Mesenchymal stem cell (in vitro differentiated cells and primary cell): ENCODE measurements at regions not wholly inside any gene's neighbourhood (a gene's known extent, or its start where the extent isn't known, plus 50 kb on each side); places are given as distances from the start of the nearest gene placed in this dataset.

Experiments used
- DNase-seq: peaks from one replicate; pipeline ENCODE4 v3.0.0-alpha.2; 2013
- H2AFZ ChIP-seq: one replicate; pipeline ENCODE4 v1.6.1; 2013; ENCODE audit warnings: low read depth, mild to moderate bottlenecking, control low read depth, inconsistent platforms, low read length, moderate library complexity
- H2AK5ac ChIP-seq: 2 replicates; pipeline ENCODE4 v1.6.1; 2013; ENCODE audit warnings: low read length, moderate library complexity, mild to moderate bottlenecking, inconsistent platforms; ENCODE audit not compliant: severe bottlenecking
- H2BK120ac ChIP-seq: one replicate; pipeline ENCODE4 v1.6.1; 2013; ENCODE audit warnings: low read depth, mild to moderate bottlenecking, inconsistent platforms, low read length, moderate library complexity
- H2BK12ac ChIP-seq, 2 experiments: one replicate each; pipeline ENCODE4 v1.6.1; 2013; ENCODE audit warnings: inconsistent platforms in 2 of 2, low read length in 2 of 2, mild to moderate bottlenecking in 2 of 2, moderate library complexity in 2 of 2, control low read depth in 1 of 2
- H2BK15ac ChIP-seq: one replicate; pipeline ENCODE4 v1.6.1; 2013; ENCODE audit warnings: mild to moderate bottlenecking, low read depth, inconsistent platforms; ENCODE audit not compliant: poor library complexity, severe bottlenecking
- H2BK5ac ChIP-seq: 2 replicates; pipeline ENCODE4 v1.6.1; 2013; ENCODE audit warnings: low read depth, mild to moderate bottlenecking, low read length, control low read depth, inconsistent platforms; ENCODE audit not compliant: poor library complexity, severe bottlenecking
- H3K14ac ChIP-seq, 2 experiments: one replicate each; pipeline ENCODE4 v1.6.1; 2013; ENCODE audit warnings: inconsistent platforms in 2 of 2, low read length in 2 of 2, control low read depth in 1 of 2, mild to moderate bottlenecking in 1 of 2, moderate library complexity in 1 of 2
- H3K18ac ChIP-seq, 2 experiments: one replicate each; pipeline ENCODE4 v1.6.1; 2013; ENCODE audit warnings: inconsistent platforms in 2 of 2, low read length in 2 of 2, control low read depth in 1 of 2, low read depth in 1 of 2, mild to moderate bottlenecking in 1 of 2
- H3K23ac ChIP-seq, 2 experiments: one replicate each; pipeline ENCODE4 v1.6.1; 2013; ENCODE audit warnings: inconsistent platforms in 2 of 2, low read length in 2 of 2, mild to moderate bottlenecking in 2 of 2, moderate library complexity in 2 of 2, control low read depth in 1 of 2
- H3K27ac ChIP-seq: 2 replicates; pipeline ENCODE4 v1.5.1; 2013; ENCODE audit warnings: mild to moderate bottlenecking, moderate library complexity, low read length, control low read depth, inconsistent platforms; ENCODE audit not compliant: poor library complexity, severe bottlenecking
- H3K27me3 ChIP-seq, 2 experiments: 2 replicates each; pipeline versions ENCODE4 v1.6.1 to v1.7.0; 2013; ENCODE audit warnings: low read length in 2 of 2, mild to moderate bottlenecking in 2 of 2, moderate library complexity in 2 of 2, control low read depth in 1 of 2, inconsistent platforms in 1 of 2; ENCODE audit not compliant: control insufficient read depth in 1 of 2, insufficient read depth in 1 of 2
- H3K36me3 ChIP-seq, 2 experiments: 2 replicates each; pipeline versions ENCODE4 v1.6.1 to v1.7.0; 2013; ENCODE audit warnings: low read length in 2 of 2, control low read depth in 1 of 2, inconsistent platforms in 1 of 2, low read depth in 1 of 2, mild to moderate bottlenecking in 1 of 2; ENCODE audit not compliant: insufficient read depth in 2 of 2, control insufficient read depth in 1 of 2
- H3K4ac ChIP-seq, 2 experiments: one replicate each; pipeline ENCODE4 v1.6.1; 2013; ENCODE audit warnings: inconsistent platforms in 2 of 2, low read length in 2 of 2, mild to moderate bottlenecking in 2 of 2, moderate library complexity in 2 of 2, control low read depth in 1 of 2, low read depth in 1 of 2
- H3K4me1 ChIP-seq: 2 replicates; pipeline ENCODE4 v1.6.1; 2013; ENCODE audit warnings: low read depth, low read length, control low read depth; ENCODE audit not compliant: control insufficient read depth, insufficient read depth
- H3K4me2 ChIP-seq: 2 replicates; pipeline ENCODE4 v1.6.1; 2013; ENCODE audit warnings: low read length, mild to moderate bottlenecking, inconsistent platforms; ENCODE audit not compliant: poor library complexity, severe bottlenecking
- H3K4me3 ChIP-seq, 2 experiments: 2 replicates each; pipeline versions ENCODE4 v1.5.1 to v1.7.0; 2013; ENCODE audit warnings: low read length in 2 of 2, mild to moderate bottlenecking in 2 of 2, control low read depth in 1 of 2, low read depth in 1 of 2; ENCODE audit not compliant: insufficient read depth in 1 of 2
- H3K79me1 ChIP-seq: replicated peaks from 2 replicates; pipeline ENCODE4 v1.6.1; 2013; ENCODE audit warnings: mild to moderate bottlenecking, control low read depth, low read length, inconsistent platforms; ENCODE audit not compliant: poor library complexity, severe bottlenecking
- H3K9ac ChIP-seq: 2 replicates; pipeline ENCODE4 v1.7.0; 2013; ENCODE audit warnings: mild to moderate bottlenecking, low read length, moderate library complexity
- H3K9me3 ChIP-seq: 2 replicates; pipeline ENCODE4 v1.7.0; 2013; ENCODE audit warnings: mild to moderate bottlenecking, low read length; ENCODE audit not compliant: control insufficient read depth
- H4K8ac ChIP-seq: one replicate; pipeline ENCODE4 v1.6.1; 2013; ENCODE audit warnings: inconsistent platforms, mild to moderate bottlenecking, low read length, moderate library complexity
- H4K91ac ChIP-seq: one replicate; pipeline ENCODE4 v1.6.1; 2013; ENCODE audit warnings: mild to moderate bottlenecking, low read length, inconsistent platforms
- WGBS: methylation state at CpG from one replicate; pipeline ENCODE4 v1.1.7; 2013; ENCODE audit warnings: mixed read lengths; 5-methylcytosine and 5-hydroxymethylcytosine counted together

GRCh38 chr14:65179918-65180724, 77.8 kb upstream of the MAX start:
- Histone ChIP-seq H2BK15ac (no peak overlapping the region), H4K91ac (no peak overlapping the region), H2AFZ (no peak overlapping the region), H3K4me3 (peak overlapping the region in 1 of 2 experiments; percentile 20), H2BK5ac (no peak overlapping the region), H3K14ac (no peak overlapping the region), H3K79me1 (no peaks in the 10 kb centered on the region), H3K27me3 (no peaks in the 10 kb centered on the region), H2BK12ac (no peak overlapping the region), H3K4me1 (peaks cover 10% of the 10 kb centered on the region), H3K9ac (peak overlapping the region; percentile 44), H3K4ac (no peak overlapping the region), H2AK5ac (peak overlapping the region; percentile 56), H3K27ac (peak overlapping the region; percentile 95), H3K23ac (no peak overlapping the region), H2BK120ac (no peak overlapping the region), H3K9me3 (peaks cover 15% of the 10 kb centered on the region), H3K4me2 (peak overlapping the region; percentile 42), H4K8ac (peak overlapping the region; percentile 7), H3K18ac (peak overlapping the region in 1 of 2 experiments; percentile 18), H3K36me3 (no peaks in the 10 kb centered on the region)
- 48% methylated on average over 8 of the region's 8 CpGs for WGBS
- peak; percentile 78 for DNase-seq

DNA sequence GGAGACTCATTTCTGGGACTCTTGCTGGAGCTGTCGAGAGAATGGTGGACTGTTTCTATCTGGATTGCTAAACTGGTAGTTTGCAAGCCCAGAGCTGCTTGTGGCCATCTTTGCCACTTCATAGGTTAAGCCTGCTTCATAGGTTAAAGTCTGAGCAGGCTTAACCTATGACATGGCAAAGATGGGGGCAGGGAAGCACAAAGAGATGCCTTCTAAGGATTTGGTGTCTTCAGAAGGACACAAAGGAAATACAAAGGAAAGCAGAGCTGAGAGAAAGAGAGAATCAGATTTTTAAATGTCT, 78.4 kb upstream of the MAX start:
- no peak overlapping the region for H3K23ac ChIP-seq
- H3K4me1 ChIP-seq: peaks cover 10% of the 10 kb centered on the region
- peak overlapping the region; percentile 97 for H2AK5ac ChIP-seq
- H3K9ac ChIP-seq: peak overlapping the region; percentile 44
- peak overlapping the region; percentile 51 for H4K8ac ChIP-seq
- H3K27me3 ChIP-seq: no peaks in the 10 kb centered on the region
- no peak overlapping the region for H2BK15ac ChIP-seq
- no peak overlapping the region for H3K4ac ChIP-seq
- DNase-seq: no peak
- peak overlapping the region in 1 of 2 experiments; percentile 20 for H3K4me3 ChIP-seq
- H3K4me2 ChIP-seq: peak overlapping the region; percentile 42
- H3K18ac ChIP-seq: peak overlapping the region; percentile 18 to 29
- peak overlapping the region in 1 of 2 experiments; percentile 64 for H2BK12ac ChIP-seq
- H3K9me3 ChIP-seq: peaks cover 15% of the 10 kb centered on the region
- H4K91ac ChIP-seq: no peak overlapping the region
- no peaks in the 10 kb centered on the region for H3K36me3 ChIP-seq
- 96% methylated on average over 1 of the region's 1 CpG for WGBS
- peak overlapping the region; percentile 95 for H3K27ac ChIP-seq
- H2BK120ac ChIP-seq: no peak overlapping the region
- no peaks in the 10 kb centered on the region for H3K79me1 ChIP-seq
- H3K14ac ChIP-seq: no peak overlapping the region
- H2BK5ac ChIP-seq: peak overlapping the region; percentile 33
- H2AFZ ChIP-seq: no peak overlapping the region

DNA sequence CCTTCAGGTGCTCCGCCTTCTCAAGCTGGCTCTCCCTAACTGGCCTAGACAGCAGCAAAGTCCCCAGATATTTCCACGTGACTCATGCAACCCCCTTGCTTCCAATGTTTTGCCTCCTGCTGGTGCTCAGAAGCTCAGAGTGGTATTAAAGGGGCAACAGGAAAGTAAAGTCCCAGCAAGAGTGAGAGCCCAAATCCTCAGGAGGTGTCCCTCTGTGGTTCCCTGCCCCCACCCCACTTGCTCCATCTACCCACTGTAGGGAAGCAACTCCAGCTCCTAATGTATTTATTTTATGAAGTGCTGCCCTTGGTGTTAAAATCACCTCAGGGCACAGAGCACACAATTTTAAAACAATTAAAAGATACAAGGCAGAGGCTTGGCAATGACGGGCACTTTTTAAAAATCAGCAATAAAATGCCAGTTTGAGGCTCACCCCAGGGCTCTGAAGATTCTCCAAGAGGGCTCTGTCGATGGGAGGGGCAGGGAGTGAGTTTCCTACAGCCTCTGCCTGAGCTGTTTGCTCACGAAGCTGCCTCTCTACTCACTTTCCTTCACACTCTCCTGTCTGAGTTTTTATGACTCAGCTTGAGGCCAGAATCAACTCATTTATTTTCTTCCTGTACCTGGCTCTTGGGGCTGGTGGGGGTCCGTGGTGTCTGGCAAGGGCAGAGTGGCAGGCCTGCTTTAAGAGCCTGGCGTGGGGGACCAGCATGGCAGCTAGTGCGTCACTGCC, 81.9 kb upstream of the MAX start:
- Histone ChIP-seq H2BK5ac (no peak overlapping the region), H3K18ac (no peak overlapping the region), H3K4me1 (peaks cover 13% of the 10 kb centered on the region), H3K27me3 (no peaks in the 10 kb centered on the region), H3K4ac (no peak overlapping the region), H2AK5ac (no peak overlapping the region), H4K8ac (no peak overlapping the region), H3K9me3 (peaks cover 15% of the 10 kb centered on the region), H2AFZ (no peak overlapping the region), H2BK15ac (no peak overlapping the region), H2BK12ac (no peak overlapping the region), H3K4me3 (no peak overlapping the region), H3K27ac (peak overlapping the region; percentile 5), H3K9ac (peak overlapping the region; percentile 31), H3K4me2 (no peak overlapping the region), H2BK120ac (no peak overlapping the region), H4K91ac (no peak overlapping the region), H3K14ac (no peak overlapping the region), H3K23ac (no peak overlapping the region), H3K79me1 (no peaks in the 10 kb centered on the region), H3K36me3 (no peaks in the 10 kb centered on the region)
- DNase-seq: no peak
- WGBS: 47% methylated on average over 6 of the region's 8 CpGs

- no peak overlapping the region for H4K8ac ChIP-seq
- no peak overlapping the region for H3K4me3 ChIP-seq
- no peaks in the 10 kb centered on the region for H3K27me3 ChIP-seq
- H3K4me1 ChIP-seq: peaks cover 8% of the 10 kb centered on the region
- no peaks in the 10 kb centered on the region for H3K36me3 ChIP-seq
- no peak overlapping the region for H2BK5ac ChIP-seq
- 88% methylated on average over 4 of the region's 4 CpGs for WGBS
- no peak overlapping the region for H3K9ac ChIP-seq
- H3K14ac ChIP-seq: no peak overlapping the region
- no peak overlapping the region for H3K4ac ChIP-seq
- no peak overlapping the region for H4K91ac ChIP-seq
- no peak overlapping the region for H2BK120ac ChIP-seq
- no peak overlapping the region for H2AK5ac ChIP-seq
- no peak overlapping the region for H2AFZ ChIP-seq
- no peak overlapping the region for H3K18ac ChIP-seq
- H3K23ac ChIP-seq: no peak overlapping the region
- H3K4me2 ChIP-seq: no peak overlapping the region
- no peak for DNase-seq
- no peak overlapping the region for H2BK12ac ChIP-seq
- H2BK15ac ChIP-seq: no peak overlapping the region
- no peak overlapping the region for H3K27ac ChIP-seq
- H3K9me3 ChIP-seq: peaks cover 15% of the 10 kb centered on the region
- H3K79me1 ChIP-seq: no peaks in the 10 kb centered on the region
Measured at GRCh38 chr14:65185829-65186228, 83.5 kb upstream of the MAX start.
